NB4 (cell line): ENCODE measurements at regions not wholly inside any gene's neighbourhood (a gene's known extent, or its start where the extent isn't known, plus 50 kb on each side); places are given as distances from the start of the nearest gene placed in this dataset.

Experiments
- DNase-seq: peaks from one replicate; pipeline ENCODE4 v3.0.0; 2010; ENCODE audit warnings: low read depth
- H3K4me3 ChIP-seq: one replicate; pipeline ENCODE4 v1.5.1; 2011; ENCODE audit warnings: mild to moderate bottlenecking, low read depth, low read length, moderate library complexity
- CTCF ChIP-seq: IDR thresholded peaks from one replicate; pipeline ENCODE4 v1.5.1; 2012; ENCODE audit warnings: low read depth, low read length
- MAX ChIP-seq: IDR thresholded peaks from 2 replicates; pipeline ENCODE4 v1.6.1; 2011; ENCODE audit warnings: low read depth, low read length
- MYC ChIP-seq: IDR thresholded peaks from 2 replicates; pipeline ENCODE4 v1.6.1; 2011; ENCODE audit warnings: low read depth, low read length
- POLR2A ChIP-seq: IDR thresholded peaks from 2 replicates; pipeline ENCODE4 v1.6.1; 2011; ENCODE audit warnings: mild to moderate bottlenecking; ENCODE audit not compliant: insufficient read length; ENCODE audit errors: extremely low read depth

- no peak for DNase-seq
- H3K4me3 ChIP-seq, result no peak overlapping the region
- no peak for TF ChIP-seq CTCF
- TF ChIP-seq MYC, result no peak
Observed at GRCh38 chr22:44597616-44598015, 99.6 kb upstream of the RTL6 start.

GRCh38 chr22:44596396-44597125 lies 98.5 kb upstream of the RTL6 start:
- H3K4me3 ChIP-seq, result no peak overlapping the region
- DNase-seq, result no peak
- TF ChIP-seq MYC (no peak), CTCF (no peak), MAX (no peak), POLR2A (no peak)

GRCh38 chr22:44595841-44596341 lies 97.9 kb upstream of the RTL6 start:
- H3K4me3 ChIP-seq, result no peak overlapping the region
- DNase-seq, result peak; percentile 55
- TF ChIP-seq MAX, result no peak
- TF ChIP-seq POLR2A, result no peak
- TF ChIP-seq CTCF, result no peak
- TF ChIP-seq MYC, result no peak

GRCh38 chr22:44594951-44595350 lies 96.9 kb upstream of the RTL6 start:
- no peak for DNase-seq
- no peak overlapping the region for H3K4me3 ChIP-seq
- TF ChIP-seq MAX (no peak), POLR2A (no peak), CTCF (no peak), MYC (no peak)

GRCh38 chr22:44592824-44593148 lies 94.8 kb upstream of the RTL6 start:
- no peak for DNase-seq
- no peak overlapping the region for H3K4me3 ChIP-seq
- TF ChIP-seq MAX (no peak), CTCF (no peak), MYC (no peak), POLR2A (no peak)
